CD14-positive monocyte (primary cell): ENCODE measurements at regions not wholly inside any gene's neighbourhood (a gene's known extent, or its start where the extent isn't known, plus 50 kb on each side); places are given as distances from the start of the nearest gene placed in this dataset.
"Not testable (repeated sequence)": the region's sequence is repeated elsewhere in the genome, so short reads cannot be mapped to it uniquely, and the experiment has no call there.

ENCODE experiments used
- DNase-seq, 3 donors: peaks; one replicate each; pipeline ENCODE4 v3.0.0-alpha.2; 2011 to 2022
- H2AFZ ChIP-seq: 2 replicates; pipeline ENCODE4 v1.6.0; 2012; ENCODE audit warnings: mild to moderate bottlenecking, low read depth, low read length, inconsistent platforms; ENCODE audit not compliant: insufficient read depth, poor library complexity, severe bottlenecking
- H3K27ac ChIP-seq, 2 donors: 1 replicate in 1 of 2; 2 replicates in 1 of 2; pipeline ENCODE4 v1.5.1; 2012 to 2013; ENCODE audit warnings: low read length in 2 of 2, control low read depth in 1 of 2, inconsistent platforms in 1 of 2, low read depth in 1 of 2, mild to moderate bottlenecking in 1 of 2
- H3K27me3 ChIP-seq, 2 donors: one replicate each; pipeline versions ENCODE4 v1.6.0 to v1.6.1; 2011 to 2013; ENCODE audit warnings: low read length in 2 of 2; ENCODE audit not compliant: control insufficient read depth in 2 of 2, insufficient read depth in 2 of 2
- H3K36me3 ChIP-seq, 2 donors: replicated peaks in 1 of 2; 1 replicate in 1 of 2; 2 replicates in 1 of 2; pipeline versions ENCODE4 v1.5.1 to v1.6.1; 2012 to 2013; ENCODE audit warnings: low read length in 2 of 2, control low read depth in 1 of 2, inconsistent platforms in 1 of 2, mild to moderate bottlenecking in 1 of 2; ENCODE audit not compliant: insufficient read depth in 2 of 2, control insufficient read depth in 1 of 2
- H3K4me1 ChIP-seq, 2 donors: 1 replicate in 1 of 2; 2 replicates in 1 of 2; pipeline versions ENCODE4 v1.5.1 to v1.6.1; 2012 to 2013; ENCODE audit warnings: low read length in 2 of 2, control low read depth in 1 of 2, inconsistent platforms in 1 of 2, mild to moderate bottlenecking in 1 of 2, moderate library complexity in 1 of 2; ENCODE audit not compliant: insufficient read depth in 2 of 2, control insufficient read depth in 1 of 2
- H3K4me2 ChIP-seq: replicated peaks from 2 replicates; pipeline ENCODE3; 2012; ENCODE audit warnings: low read length, moderate library complexity, mild to moderate bottlenecking; ENCODE audit not compliant: poor library complexity, severe bottlenecking; ENCODE audit errors: extremely low read depth
- H3K4me3 ChIP-seq, 3 experiments: fragments of 200-600 bp in 1 of 3; sonication (generic) in 1 of 3; replicated peaks in 1 of 3; 1 replicate in 2 of 3; 2 replicates in 1 of 3; pipeline ENCODE4 v1.5.1; 2011 to 2013; ENCODE audit warnings: low read length in 3 of 3, mild to moderate bottlenecking in 3 of 3, control low read depth in 2 of 3, low read depth in 2 of 3, inconsistent platforms in 1 of 3, moderate library complexity in 1 of 3
- H3K79me2 ChIP-seq: 2 replicates; pipeline ENCODE4 v1.6.0; 2012; ENCODE audit warnings: mild to moderate bottlenecking, control low read depth, inconsistent platforms, low read length, moderate library complexity; ENCODE audit not compliant: insufficient read depth
- H3K9ac ChIP-seq: 2 replicates; pipeline ENCODE4 v1.6.0; 2017; ENCODE audit warnings: low read length, mild to moderate bottlenecking; ENCODE audit not compliant: insufficient read depth, poor library complexity, severe bottlenecking
- H3K9me3 ChIP-seq, 2 donors: replicated peaks in 1 of 2; 1 replicate in 1 of 2; 2 replicates in 1 of 2; pipeline versions ENCODE4 v1.5.1 to v1.6.1; 2012 to 2013; ENCODE audit warnings: low read length in 2 of 2, control low read depth in 1 of 2; ENCODE audit not compliant: control insufficient read depth in 1 of 2, insufficient read depth in 1 of 2
- H4K20me1 ChIP-seq: 2 replicates; pipeline ENCODE4 v1.6.0; 2012; ENCODE audit warnings: mild to moderate bottlenecking, low read length, control low read depth, moderate library complexity; ENCODE audit not compliant: insufficient read depth
- H3K27ac Mint-ChIP-seq, 7 donors: one replicate each; pipeline ENCODE4 v1.8.0; 2020; ENCODE audit warnings: mild to moderate bottlenecking in 7 of 7, mixed read lengths in 7 of 7, moderate library complexity in 6 of 7, inconsistent platforms in 2 of 7
- H3K27me3 Mint-ChIP-seq, 3 donors: one replicate each; pipeline ENCODE4 v1.8.0; 2021 to 2022; ENCODE audit warnings: low read depth in 3 of 3, mild to moderate bottlenecking in 3 of 3, mixed read lengths in 3 of 3, moderate library complexity in 3 of 3, inconsistent platforms in 1 of 3
- H3K36me3 Mint-ChIP-seq, 2 donors: one replicate each; pipeline ENCODE4 v1.8.0; 2020; ENCODE audit warnings: mixed read lengths in 2 of 2, inconsistent platforms in 1 of 2, mild to moderate bottlenecking in 1 of 2
- H3K4me1 Mint-ChIP-seq: one replicate; pipeline ENCODE4 v1.8.0; 2020; ENCODE audit warnings: mild to moderate bottlenecking, mixed read lengths
- H3K4me3 Mint-ChIP-seq, 2 donors: one replicate each; pipeline ENCODE4 v1.8.0; 2020; ENCODE audit warnings: mild to moderate bottlenecking in 2 of 2, mixed read lengths in 2 of 2, moderate library complexity in 1 of 2
- H3K9me3 Mint-ChIP-seq, 7 donors: one replicate each; pipeline ENCODE4 v1.8.0; 2020 to 2022; ENCODE audit warnings: mixed read lengths in 7 of 7, mild to moderate bottlenecking in 6 of 7, moderate library complexity in 6 of 7, inconsistent platforms in 2 of 7
- WGBS: methylation state at CpG from one replicate; pipeline ENCODE4 v1.1.5; 2013; ENCODE audit warnings: missing lambda C conversion rate; ENCODE audit not compliant: insufficient coverage; 5-methylcytosine and 5-hydroxymethylcytosine counted together
- intact Hi-C, 2 donors: fragments of 100-400 bp; cut with micrococcal nuclease; formaldehyde crosslinking; loops; one replicate each; pipeline versions ENCODE4 v1.15.0 to v1.15.1; 2023
- TF ChIP-seq, protein P1 (sequence below): fragments of 200-600 bp; IDR thresholded peaks from one replicate; pipeline ENCODE4 v1.8.0; 2022; ENCODE audit warnings: antibody characterized with exemption, mild to moderate bottlenecking

DNA sequence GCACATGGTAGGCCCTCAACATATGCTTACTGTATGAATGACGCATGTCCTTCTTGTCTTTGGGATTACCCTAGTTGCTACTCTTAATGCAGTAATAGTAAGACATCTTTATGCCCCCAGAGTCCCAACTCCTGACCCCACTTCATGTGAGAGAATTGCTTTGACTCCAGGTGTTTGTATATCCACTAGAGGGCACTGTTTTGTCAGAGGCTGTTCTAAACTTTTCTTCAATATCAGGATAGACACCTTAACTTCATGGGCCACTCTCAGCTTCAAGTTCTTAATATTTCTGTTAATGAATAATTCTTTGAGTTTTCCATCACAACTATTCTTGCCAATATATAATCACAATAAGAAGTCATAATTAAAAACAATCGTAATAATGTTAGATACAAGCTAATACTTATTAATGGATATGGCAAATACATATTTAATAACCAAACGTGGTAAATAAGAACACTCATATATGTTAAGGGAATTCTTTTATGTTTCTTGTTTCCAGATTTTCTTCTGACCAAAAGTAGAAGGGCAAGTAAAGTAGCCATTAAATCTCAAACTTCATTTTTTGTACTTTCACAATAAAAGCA, 337.2 kb upstream of the DNAJC19 start:
- Histone ChIP-seq H3K27ac (no peak overlapping the region), H3K27me3 (no peaks in the 10 kb centered on the region), H3K9me3 (no peaks in the 10 kb centered on the region), H3K79me2 (no peaks in the 10 kb centered on the region), H4K20me1 (no peaks in the 10 kb centered on the region), H3K9ac (no peak overlapping the region), H3K4me1 (no peaks in the 10 kb centered on the region), H2AFZ (no peak overlapping the region), H3K4me2 (no peak overlapping the region), H3K4me3 (no peak overlapping the region), H3K36me3 (no peaks in the 10 kb centered on the region)
- H3K36me3 Mint-ChIP-seq = no peaks in the 10 kb centered on the region
- intact Hi-C loops = no loop called here
- H3K27me3 Mint-ChIP-seq = peaks cover 0 to 3% (median 2%) of the 10 kb centered on the region in 3 donors
- TF ChIP-seq, protein P1, sequence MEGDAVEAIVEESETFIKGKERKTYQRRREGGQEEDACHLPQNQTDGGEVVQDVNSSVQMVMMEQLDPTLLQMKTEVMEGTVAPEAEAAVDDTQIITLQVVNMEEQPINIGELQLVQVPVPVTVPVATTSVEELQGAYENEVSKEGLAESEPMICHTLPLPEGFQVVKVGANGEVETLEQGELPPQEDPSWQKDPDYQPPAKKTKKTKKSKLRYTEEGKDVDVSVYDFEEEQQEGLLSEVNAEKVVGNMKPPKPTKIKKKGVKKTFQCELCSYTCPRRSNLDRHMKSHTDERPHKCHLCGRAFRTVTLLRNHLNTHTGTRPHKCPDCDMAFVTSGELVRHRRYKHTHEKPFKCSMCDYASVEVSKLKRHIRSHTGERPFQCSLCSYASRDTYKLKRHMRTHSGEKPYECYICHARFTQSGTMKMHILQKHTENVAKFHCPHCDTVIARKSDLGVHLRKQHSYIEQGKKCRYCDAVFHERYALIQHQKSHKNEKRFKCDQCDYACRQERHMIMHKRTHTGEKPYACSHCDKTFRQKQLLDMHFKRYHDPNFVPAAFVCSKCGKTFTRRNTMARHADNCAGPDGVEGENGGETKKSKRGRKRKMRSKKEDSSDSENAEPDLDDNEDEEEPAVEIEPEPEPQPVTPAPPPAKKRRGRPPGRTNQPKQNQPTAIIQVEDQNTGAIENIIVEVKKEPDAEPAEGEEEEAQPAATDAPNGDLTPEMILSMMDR = peak; percentile 61
- no peak for DNase-seq
- no peaks in the 10 kb centered on the region for H3K4me1 Mint-ChIP-seq
- no peak overlapping the region for H3K27ac Mint-ChIP-seq
- no peak overlapping the region for H3K4me3 Mint-ChIP-seq
- no CpG with 5 or more reads among the region's 3 CpGs for WGBS
- H3K9me3 Mint-ChIP-seq = peaks cover 0 to 3% (median under 1%) of the 10 kb centered on the region in 7 donors

- H3K27ac ChIP-seq = not testable (repeated sequence)
- WGBS = 100% methylated on average over 2 of the region's 5 CpGs
These were observed 335.0 kb upstream of the DNAJC19 start for GRCh38 chr3:181324516-181324915.

More at GRCh38 chr3:181324516-181324915, 335.0 kb upstream of the DNAJC19 start:
- H3K79me2 ChIP-seq, H3K27me3 ChIP-seq, H4K20me1 ChIP-seq, H3K4me2 ChIP-seq, H3K4me3 Mint-ChIP-seq, H2AFZ ChIP-seq, DNase-seq, H3K9ac ChIP-seq, H3K27ac Mint-ChIP-seq, H3K9me3 ChIP-seq, H3K4me1 ChIP-seq, H3K4me3 ChIP-seq, intact Hi-C loops, H3K9me3 Mint-ChIP-seq, H3K36me3 ChIP-seq, H3K27me3 Mint-ChIP-seq, H3K4me1 Mint-ChIP-seq, H3K36me3 Mint-ChIP-seq: not testable (repeated sequence)
